Hindlimb muscle (tissue), 1 donor: ENCODE measurements at regions not wholly inside any gene's neighbourhood (a gene's known extent, or its start where the extent isn't known, plus 50 kb on each side); places are given as distances from the start of the nearest gene placed in this dataset.

Source experiments
- DNase-seq: peaks from one replicate; pipeline ENCODE4 v3.0.0-alpha.2; 2013

DNA sequence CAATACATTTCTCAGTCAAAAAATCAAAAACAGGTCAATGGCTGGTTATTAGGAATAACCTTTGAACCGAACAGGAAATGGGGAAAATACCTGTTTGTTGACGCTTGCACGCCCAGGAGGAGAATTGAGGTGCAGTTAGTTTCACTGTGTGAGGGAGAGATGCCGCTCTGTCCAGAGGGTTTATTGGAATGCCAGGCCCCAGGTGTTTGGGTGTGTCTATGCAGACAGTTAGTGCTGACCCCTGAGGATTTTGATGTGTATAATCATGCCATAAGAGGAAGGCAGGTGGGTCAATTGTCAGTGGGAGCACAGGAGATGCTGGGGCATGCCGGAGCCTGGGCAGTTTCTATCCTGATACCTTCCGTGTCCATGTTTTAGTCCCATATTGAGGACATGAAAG, 100.8 kb upstream of the DIO3 start:
- DNase-seq = no peak

DNA sequence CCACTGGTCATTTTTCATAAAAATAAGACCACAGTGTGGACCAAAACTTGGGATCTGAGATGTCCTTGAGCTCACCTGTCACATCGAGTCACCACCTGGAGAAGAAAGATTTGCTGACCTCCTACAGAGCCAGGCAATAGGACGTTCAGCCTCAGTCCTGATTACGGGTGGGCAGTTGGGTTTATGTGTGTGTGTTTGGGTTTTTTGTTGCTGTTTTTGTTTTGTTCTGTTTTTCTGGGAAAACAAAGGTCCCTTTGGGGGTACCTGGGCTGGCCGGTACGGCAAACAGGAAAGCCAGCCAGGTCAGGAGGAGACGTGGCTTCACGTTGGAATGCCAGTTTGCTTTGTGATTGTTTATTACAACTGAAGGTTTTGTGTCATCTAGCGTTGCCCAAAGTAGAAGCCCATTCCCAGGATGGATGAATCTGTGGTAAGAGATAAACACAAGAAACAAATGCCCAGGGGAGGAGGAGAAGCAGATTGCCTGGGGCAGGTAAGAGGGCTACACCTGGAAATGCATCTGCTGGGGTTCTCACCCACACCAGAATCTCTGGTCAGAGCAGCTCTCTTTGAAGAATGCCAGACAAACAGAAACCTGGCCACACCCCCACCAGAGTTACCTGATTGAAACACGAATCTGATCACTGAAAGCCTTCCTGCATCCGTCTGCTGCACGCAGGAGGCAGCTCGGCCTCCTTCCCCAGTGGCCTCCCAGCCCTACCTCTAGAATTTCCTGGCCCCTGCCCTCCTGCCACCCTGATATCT, 100.1 kb upstream of the DIO3 start:
- DNase-seq = no peak

DNA sequence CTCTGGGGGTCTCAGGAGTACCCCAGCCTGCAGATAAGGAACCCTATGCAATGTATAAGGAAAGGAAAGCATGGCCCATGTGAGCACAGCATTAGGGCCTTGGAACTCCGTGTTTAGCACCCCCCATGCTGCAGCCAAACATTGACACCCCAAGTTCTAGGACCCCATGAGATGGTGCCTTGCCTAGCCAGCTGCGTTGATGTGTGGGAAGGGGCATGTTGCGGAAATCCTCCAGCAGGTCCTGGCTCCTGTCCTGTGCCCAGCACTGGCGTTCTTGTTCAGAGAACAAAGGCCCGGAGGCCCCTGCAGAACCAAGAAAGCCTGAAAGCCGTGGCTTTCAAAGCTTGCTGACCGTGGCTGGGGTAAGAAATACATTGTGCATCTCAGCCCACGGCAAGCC, 99.4 kb upstream of the DIO3 start:
- no peak for DNase-seq

DNA sequence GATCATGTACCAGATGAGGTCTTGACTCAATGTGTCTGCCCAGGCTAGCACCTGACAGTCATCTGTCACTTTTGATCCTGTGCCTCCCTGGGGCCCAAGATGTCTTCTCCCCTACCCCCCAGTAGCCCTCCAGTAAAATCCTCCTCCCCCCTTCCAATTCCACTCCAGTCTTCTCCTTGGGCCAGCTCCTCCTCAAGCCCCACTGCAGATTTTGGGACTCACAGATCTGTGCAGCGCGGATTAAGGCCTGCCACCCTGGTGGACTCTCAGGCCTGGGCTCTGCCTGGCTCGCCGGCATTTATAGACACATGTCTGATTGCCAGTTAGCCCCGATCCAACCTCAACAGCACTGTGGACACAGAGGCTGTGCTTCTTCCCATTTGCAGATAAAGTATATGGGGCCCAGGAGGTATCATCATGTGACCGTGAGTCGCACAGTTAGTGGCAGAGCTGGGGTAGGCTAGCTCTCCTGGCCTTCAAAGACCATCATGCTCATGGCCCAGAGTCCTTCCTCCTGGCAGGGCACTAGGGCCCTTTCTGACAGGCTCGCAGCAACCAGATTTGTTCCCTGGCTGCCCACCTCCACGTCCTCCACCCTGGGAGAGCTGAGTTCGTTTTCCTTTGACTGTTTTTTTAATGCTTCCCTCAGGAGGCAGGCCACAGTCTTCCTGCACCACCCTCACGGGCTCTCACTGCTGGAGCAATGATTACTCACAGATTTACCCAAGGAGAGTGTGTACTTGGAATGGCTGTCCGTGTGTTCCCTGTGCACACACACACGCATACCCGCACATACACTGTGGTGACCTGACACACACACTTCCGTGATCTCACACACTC, 98.3 kb upstream of the DIO3 start:
- DNase-seq = no peak

DNA sequence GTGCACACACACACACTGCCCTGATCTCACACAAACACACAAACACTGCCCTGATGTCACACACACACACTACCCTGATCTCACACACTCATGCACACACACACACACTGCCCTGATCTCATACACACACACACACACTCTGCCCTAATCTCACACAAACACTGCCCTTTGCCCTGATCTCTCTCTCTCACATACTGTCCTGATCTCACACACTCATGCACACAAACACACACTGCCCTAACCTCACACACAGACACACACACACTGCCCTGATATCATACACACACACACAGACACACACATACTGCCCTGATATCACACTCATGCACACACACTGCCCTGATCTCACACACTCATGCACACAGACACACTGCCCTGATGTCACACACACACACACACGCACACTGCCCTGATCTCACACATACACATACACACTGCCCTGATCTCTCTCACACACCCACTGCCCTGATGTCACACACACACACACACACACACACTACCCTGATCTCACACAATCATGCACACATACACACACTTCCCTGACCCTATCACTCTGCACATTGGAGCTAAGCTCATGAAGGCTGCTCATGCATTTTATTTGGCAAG, 97.6 kb upstream of the DIO3 start:
- DNase-seq = no peak

DNA sequence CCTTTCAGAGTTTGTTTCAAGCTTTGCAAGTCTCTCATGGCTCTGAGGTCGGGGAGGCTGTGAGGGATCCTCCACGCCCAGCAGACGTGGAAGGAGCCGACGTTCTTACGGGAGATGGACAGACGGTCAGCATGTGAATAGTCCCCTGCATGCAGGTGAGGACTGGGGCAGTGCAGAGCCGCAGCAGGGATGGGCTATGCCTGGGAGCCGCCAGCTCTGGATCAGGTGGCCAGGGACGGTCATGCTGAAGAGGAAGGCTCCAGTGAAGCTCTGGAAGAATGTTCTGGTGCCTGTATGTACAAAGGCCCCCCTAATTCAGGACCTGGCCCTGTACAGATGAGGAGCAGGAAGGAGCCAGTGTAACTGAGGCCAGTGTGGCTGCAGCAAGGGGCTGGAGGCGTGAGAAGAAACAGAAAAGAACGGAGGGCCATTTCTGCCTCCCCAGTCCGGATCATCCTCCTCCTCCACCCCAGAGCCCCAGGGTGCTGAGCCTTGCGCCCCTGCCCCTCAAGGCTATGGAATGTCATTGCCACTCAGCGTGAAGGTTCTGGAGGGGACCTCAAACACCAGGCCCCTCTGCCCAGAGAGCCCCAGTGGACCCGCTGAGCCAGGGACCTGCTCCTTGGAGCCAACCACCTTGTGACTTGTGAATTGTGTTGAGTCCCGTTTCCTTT, 96.8 kb upstream of the DIO3 start:
- DNase-seq = no peak

DNA sequence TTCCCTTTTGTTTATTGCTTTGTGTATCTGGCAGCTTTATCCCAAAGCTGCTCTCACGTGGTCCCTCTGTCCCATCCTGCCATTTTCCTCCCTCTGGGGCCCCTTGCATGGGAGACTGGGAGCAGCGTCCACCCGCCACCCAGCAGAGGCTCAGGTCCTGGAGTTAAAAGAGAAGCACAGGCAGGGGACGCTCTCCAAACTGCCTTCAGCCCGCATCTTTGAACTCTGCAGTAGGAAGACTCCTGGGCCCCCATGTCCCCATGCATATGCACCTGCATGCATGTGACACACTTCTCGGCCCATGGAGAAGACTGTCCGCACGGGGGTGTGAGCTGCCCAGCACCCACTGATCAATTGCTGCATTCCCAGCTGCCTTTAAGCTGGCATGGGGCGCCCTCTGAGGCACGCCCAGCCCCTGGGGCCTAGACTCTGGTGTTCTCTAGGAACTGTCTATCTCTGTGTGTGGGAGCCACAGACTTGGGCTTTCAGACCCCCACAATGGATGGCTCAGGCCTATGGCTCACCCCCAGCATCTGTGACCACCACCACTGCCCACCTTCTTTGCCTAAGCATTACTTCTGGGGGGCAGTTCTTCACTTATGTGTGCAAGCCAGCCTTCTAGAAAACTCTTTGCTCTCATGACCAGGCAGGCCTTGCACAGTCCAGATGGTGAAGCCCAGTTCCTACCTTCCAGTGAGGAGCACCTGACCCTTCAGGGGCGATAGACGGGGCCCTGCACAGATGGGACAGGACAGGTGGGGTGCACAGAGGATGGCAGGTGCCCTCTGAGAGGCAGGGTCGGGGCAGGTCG, 96.1 kb upstream of the DIO3 start:
- no peak for DNase-seq

DNA sequence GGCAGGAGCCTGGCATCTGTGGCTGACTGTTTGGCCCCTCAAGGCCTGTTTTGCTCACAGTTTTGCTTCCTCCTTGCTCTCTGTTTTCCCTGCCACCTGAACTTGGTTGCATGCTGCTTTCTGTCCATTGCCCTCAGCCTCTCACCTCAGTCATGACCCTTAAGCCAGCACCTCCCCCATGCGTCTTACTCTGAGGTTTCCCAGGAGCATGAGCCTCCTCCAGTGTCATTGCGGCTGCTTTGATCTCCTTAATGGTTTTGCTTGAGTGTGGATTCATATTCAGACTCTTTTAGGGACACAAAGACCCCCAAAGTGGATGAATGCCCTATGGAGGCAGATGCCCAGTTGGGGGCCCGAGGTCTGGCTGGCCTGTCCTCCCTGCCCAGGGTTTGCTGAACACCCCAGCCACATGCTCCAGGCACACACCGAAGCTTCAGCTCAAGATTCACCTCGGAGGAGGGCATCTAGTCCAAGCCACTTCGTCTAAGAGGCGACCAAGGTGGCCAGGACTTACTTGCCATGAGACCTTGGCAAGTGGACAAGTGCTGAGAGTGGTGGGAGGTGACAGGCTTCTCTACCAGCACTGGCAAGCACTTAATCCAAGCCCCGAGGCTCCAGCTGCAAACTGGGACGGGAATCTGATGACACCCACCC, 95.4 kb upstream of the DIO3 start:
- DNase-seq = no peak

DNA sequence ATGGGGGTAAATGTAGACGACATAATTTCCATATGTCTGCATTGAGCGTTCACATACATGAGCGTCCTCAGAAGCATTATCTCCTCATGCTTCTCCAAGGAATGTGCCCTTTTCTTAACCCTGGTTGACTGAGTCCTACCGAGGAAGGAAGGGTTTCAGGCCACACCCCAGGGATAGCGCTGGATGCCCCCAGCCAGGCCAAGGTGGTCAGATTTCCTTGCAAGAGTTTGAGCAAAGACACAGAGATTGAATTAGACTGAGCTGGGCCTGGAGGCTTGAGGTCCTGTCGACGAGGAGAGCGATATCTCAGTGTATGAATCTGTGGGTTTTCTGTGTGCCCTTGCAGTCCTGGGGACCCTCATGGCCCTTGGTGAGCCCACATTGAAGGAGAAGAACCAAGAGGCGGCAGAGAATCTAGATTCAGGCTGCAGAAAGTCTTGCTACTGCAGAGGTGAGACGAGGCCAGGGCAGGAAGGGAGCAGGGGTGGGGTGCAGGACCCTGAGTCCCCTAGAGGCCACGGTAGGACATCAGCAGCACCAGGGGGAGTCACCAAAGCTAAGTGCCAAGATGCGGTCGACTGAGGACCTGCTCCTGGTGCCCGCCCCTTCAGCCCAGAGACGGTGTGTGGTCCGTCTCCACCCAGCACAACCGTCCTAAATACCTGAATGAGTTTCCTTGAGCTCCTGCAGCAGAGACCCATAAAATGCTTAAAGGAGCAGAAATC, 94.7 kb upstream of the DIO3 start:
- DNase-seq = no peak

DNA sequence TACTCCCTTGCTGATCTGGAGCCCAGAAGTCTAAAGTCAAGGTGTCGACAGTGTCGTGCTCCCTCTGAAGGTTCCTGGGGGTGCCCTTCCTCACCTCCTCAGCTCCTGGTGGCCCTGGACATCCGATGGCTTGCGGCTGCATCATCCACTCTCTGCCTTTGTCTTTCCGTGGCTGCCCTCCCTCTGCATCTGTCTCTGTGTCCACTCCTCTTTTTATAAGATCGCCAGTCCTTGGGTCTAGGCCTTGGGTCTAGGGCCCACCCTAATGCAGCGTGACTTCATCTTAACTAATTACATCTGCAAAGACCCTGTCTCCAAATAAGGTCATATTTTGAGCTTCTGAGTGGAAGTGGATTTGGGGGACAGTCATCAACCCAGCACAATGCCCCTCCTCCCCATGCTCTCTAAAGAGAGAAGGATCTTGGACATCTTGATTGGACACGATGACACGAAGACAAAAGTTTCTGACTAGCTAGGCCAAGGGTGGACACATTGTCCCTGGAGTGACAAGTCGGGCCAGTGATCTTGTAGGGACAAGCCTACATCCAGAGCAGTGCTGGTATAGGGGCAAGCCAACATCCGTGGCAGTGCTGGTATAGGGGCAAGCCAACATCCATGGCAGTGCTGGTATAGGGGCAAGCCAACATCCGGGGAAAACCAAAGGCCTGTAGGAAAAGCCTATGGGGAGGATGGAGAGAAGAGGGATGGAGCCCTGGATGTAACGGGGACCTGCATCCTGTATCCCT, 93.9 kb upstream of the DIO3 start:
- DNase-seq = no peak

DNA sequence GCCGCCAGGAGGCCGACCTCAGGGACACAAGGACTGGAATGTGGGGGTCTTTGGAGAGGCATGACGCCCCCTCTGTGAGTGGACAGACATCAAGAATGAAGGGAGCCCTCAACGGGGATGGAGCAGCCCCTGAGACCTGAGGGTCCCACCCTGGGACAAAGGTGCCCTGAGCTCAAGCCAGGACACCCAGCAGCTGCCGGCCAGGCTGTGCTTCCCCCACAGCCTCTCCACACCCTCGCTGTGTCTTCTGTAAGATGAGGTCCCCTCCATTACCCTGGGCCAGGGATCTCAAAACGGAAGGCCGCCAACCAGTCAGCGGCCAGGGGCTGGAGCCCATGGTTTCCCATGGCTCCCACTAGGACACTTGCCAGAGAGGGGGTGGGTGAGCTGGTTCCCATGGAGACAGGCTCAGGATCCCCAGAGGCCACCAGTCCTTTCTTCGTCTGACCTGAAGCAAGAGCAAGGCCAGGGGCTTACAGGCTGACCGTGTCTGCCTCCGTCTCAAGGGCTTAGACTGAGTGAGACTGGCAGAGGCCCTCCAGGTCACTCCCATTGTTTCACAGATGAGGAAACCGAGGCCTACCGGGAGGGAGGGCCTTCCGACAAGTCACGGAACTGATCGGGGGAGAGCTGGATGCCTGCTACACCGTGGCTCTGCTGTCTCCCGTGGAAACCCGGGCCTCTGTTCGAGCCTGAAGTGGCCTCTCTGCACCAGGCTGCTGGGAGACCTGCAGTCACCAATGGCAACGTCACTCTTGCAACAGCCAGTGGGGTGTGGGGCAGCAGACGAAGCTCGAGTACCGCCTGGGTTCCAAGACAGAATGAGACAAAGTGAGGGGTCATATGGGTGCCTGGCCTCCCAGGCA, 91.7 kb upstream of the DIO3 start:
- DNase-seq = no peak

DNA sequence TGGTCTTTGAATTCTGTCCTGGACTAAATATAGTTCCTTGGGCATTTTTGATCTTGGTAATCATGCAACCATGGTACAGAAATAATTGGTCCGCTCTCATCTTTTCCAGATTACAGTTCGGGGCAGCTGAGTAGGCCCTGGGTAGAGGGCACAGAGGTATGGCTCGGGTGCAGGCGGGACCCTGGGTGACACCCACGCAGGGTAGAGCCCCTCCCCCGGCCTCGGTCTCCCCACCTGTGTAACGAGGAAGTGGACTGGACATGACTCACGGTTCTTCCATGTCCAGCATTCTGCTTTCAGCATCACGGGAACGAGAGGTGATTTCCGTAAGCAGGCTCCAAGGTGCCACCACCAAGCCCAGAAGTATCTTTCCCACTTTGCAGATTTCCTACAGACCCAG, 91.0 kb upstream of the DIO3 start:
- no peak for DNase-seq

DNA sequence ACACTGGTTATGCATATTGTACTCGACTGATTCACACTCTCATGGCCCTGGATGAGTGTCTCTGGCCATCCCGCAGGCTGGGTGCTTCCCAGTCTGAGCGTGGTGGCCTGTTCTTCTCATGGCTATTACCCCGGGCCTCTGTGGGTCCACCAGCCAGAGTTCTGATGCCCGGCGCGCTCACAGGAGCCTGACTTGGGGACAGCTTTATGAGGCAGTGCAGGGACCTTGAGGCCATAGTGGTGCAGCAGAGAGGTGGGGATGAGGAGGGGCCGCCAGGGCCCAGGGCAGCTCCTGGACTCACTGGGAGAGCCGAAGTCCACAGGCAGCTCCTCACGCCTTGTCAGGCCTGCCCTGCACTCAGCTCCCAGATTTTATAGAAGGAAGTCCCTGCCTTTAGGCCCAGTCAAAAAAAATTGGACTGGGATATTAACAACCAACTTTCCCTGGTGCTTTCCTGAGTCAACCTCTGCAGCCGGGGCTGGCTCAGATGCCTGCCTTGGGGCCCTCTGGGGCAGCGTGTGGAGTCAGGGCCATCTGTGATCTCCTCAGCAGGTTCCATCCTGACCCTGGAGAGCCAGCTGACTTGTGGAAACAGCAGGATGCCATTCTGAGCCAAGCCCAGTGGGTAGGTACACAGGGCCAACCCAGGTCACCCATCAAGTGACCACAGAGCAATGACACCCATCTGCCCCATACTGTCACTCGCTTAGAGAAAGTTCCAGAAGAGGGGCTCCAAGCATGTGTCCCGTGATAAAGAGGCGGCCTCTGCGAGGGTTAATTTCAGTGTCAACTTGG, 89.4 kb upstream of the DIO3 start:
- DNase-seq = no peak

DNA sequence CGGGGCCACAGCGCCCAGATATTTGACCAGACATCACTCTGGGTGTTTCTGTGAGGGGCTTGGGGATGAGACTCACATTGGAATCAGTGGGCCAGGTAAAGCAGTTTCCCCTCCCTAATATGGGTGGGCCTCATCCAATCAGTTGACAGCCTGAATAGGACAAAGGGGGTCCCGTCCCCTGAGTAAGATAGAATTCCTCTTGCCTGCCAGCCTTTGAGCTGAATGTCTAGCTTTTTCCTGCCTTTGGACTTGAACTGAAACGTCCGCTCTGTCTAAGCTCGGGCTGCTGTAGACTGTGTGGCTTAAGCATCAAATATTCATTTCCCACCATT, 88.8 kb upstream of the DIO3 start:
- no peak for DNase-seq

DNA sequence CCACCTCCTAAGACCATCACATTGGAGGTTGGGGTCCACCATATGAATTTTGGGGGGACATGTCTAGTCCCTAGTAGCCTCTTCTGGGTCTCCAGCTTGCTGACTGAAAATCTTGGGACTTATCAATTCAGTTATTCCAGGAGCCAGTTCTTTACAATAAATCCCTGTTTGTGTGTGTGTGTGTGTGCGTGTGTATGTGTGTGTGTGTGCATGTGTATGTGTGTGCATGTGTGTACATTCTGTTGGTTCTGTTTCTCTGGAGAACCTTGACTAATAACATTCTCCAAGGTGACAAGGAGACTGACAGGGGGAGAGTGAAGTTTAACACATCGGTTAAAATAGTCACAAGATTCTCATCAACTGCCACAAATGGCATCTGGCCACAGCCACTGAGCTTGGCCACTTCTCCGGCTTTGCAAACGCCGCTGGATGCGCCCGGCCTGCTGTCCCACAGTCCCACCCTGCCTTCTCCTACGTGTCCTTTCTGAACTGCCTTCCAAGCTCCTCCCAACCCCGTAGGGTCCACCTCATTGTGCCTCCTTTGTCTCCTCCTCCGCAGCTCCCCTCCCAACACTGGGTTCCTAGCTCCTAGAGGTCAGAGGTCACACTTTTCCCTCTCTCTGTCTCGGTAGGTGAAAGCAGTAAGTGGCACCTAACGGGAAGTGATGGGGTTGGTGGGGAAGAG, 88.1 kb upstream of the DIO3 start:
- no peak for DNase-seq

DNA sequence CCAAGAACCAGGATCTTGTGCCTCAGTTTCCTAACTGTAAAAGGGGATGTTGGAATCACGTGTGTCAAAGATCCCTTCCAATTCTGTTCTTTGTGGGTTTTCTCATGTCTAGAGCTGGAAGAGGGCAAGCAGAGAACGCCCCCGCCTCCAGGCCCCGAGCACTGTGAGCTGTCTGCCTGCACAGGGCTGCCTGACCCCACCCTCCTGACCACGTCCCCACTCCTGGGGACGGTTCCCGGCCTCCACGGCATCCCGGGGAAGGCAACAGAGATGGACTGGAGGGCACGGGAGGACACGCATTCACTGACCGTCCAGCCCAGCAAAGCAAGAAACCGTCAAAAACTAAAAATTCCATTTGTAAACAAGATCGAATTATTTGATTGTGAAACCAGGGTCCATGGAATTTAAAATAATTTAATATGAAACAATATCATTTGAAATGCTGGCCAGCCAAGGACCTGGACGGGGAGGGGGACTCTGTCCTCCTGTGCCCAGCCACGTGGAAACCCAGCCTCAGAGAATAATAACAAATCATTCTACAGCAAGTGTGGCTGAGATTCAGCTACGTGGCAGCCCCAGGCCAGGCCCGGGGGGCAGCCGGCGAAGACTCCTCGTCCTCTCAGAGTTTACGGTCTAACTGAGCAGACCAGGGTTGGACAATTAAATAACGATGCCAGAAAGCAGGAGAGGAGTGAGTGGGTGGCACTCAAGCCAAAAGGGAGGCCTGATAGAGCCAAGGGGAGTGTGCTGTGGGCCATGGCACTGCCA, 87.3 kb upstream of the DIO3 start:
- DNase-seq = no peak
